Calu3 (cell line): ENCODE measurements at regions not wholly inside any gene's neighbourhood (a gene's known extent, or its start where the extent isn't known, plus 50 kb on each side); places are given as distances from the start of the nearest gene placed in this dataset.
"Not testable (repeated sequence)": the region's sequence is repeated elsewhere in the genome, so short reads cannot be mapped to it uniquely, and the experiment has no call there.

Experiments
- BruUV-seq: library from RNA; stranded (reverse); fragments of 400-500 nt; replicated peaks from 2 replicates; lab custom pipeline; 2021; lab: Mats Ljungman, UMichigan
- CTCF ChIA-PET: fragments of 300-600 bp; sonication (Branson Sonifier 250); formaldehyde crosslinking; loops from one replicate; lab custom pipeline; 2022; ENCODE audit warnings: antibody characterized with exemption; lab: Charles Lee
- DNase-seq: peaks from one replicate; pipeline ENCODE4 v3.0.0; 2022
- H3K27ac Mint-ChIP-seq: one replicate; pipeline ENCODE4 v1.8.0; 2022; ENCODE audit warnings: mixed read lengths; ENCODE audit not compliant: unreplicated experiment
- H3K27me3 Mint-ChIP-seq: one replicate; pipeline ENCODE4 v1.8.0; 2022; ENCODE audit warnings: mixed read lengths; ENCODE audit not compliant: unreplicated experiment
- H3K36me3 Mint-ChIP-seq: one replicate; pipeline ENCODE4 v1.8.0; 2022; ENCODE audit warnings: mild to moderate bottlenecking, moderate library complexity, mixed read lengths; ENCODE audit not compliant: insufficient read depth, unreplicated experiment
- H3K4me1 Mint-ChIP-seq: one replicate; pipeline ENCODE4 v1.8.0; 2022; ENCODE audit warnings: mild to moderate bottlenecking, low read depth, mixed read lengths; ENCODE audit not compliant: unreplicated experiment
- H3K4me3 Mint-ChIP-seq: one replicate; pipeline ENCODE4 v1.8.0; 2022; ENCODE audit warnings: mild to moderate bottlenecking, low read depth, moderate library complexity, mixed read lengths; ENCODE audit not compliant: unreplicated experiment
- H3K9me3 Mint-ChIP-seq: one replicate; pipeline ENCODE4 v1.8.0; 2022; ENCODE audit warnings: low read depth, mixed read lengths; ENCODE audit not compliant: unreplicated experiment
- intact Hi-C: fragments of 100-400 bp; cut with micrococcal nuclease; formaldehyde crosslinking; loops from one replicate; pipeline ENCODE4 v1.10.0; 2022; ENCODE audit not compliant: unreplicated experiment
- TF ChIP-seq, protein P1 (sequence below): fragments of 200-600 bp; IDR thresholded peaks from one replicate; pipeline ENCODE4 v1.8.0; 2022; ENCODE audit warnings: antibody characterized with exemption; ENCODE audit not compliant: unreplicated experiment

DNA sequence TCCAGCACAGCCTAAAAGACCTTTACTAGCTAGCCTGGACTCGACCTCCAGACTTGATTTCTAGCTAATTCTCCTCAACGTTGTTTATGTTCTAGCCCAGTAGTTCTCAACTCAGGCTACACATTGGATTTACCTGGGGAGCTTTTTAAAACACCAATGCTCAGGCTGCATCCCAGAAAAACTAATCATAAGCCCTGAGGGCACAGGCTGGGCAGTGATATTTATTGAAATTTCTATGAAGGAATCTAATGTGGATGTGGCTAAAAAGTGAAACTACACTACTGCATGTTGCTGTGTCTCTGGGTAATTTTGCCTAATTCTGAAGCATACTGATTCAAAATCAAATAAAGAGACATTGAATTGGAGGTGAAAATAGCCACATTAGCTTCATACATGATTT, 479.4 kb downstream of the KCNT2 start:
- H3K27ac Mint-ChIP-seq, result no peak overlapping the region
- TF ChIP-seq, protein P1, sequence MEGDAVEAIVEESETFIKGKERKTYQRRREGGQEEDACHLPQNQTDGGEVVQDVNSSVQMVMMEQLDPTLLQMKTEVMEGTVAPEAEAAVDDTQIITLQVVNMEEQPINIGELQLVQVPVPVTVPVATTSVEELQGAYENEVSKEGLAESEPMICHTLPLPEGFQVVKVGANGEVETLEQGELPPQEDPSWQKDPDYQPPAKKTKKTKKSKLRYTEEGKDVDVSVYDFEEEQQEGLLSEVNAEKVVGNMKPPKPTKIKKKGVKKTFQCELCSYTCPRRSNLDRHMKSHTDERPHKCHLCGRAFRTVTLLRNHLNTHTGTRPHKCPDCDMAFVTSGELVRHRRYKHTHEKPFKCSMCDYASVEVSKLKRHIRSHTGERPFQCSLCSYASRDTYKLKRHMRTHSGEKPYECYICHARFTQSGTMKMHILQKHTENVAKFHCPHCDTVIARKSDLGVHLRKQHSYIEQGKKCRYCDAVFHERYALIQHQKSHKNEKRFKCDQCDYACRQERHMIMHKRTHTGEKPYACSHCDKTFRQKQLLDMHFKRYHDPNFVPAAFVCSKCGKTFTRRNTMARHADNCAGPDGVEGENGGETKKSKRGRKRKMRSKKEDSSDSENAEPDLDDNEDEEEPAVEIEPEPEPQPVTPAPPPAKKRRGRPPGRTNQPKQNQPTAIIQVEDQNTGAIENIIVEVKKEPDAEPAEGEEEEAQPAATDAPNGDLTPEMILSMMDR, result no peak
- no peaks in the 10 kb centered on the region for H3K4me1 Mint-ChIP-seq
- intact Hi-C loops, result no loop called here
- no TSS peak for BruUV-seq
- DNase-seq, result no peak
- H3K4me3 Mint-ChIP-seq, result no peak overlapping the region
- H3K9me3 Mint-ChIP-seq, result no peaks in the 10 kb centered on the region
- no peaks in the 10 kb centered on the region for H3K27me3 Mint-ChIP-seq
- CTCF ChIA-PET, result interaction anchor here (0.6 kb wide), 1 partner anchor 204 kb away, joined by 3 read pairs; no protein-coding TSS in a partner anchor
- H3K36me3 Mint-ChIP-seq, result no peaks in the 10 kb centered on the region

DNA sequence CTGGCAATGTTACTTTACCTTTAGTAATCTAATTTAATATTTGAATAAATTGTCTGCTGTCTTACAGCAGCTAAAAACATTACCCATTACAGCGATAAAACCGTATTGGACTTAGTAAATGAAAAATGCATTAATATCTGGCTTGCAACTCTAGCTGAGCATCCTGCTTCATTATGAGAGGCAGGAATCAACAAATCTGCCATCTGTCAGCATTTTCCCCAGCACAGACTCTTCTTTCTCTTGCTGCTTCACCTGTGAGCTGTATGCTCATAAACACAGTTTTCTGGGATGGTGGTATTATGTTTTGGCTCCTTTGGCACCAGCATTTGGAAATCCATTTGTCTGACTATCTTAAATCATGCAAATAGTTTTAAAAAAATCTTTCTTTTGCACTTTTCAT, 487.1 kb downstream of the KCNT2 start:
- H3K27me3 Mint-ChIP-seq, result no peaks in the 10 kb centered on the region
- BruUV-seq, result no TSS peak
- intact Hi-C loops, result no loop called here
- H3K36me3 Mint-ChIP-seq, result no peaks in the 10 kb centered on the region
- H3K4me3 Mint-ChIP-seq, result no peak overlapping the region
- CTCF ChIA-PET, result no interaction called here
- H3K27ac Mint-ChIP-seq, result no peak overlapping the region
- DNase-seq, result no peak
- TF ChIP-seq, protein P1, result no peak
- H3K9me3 Mint-ChIP-seq, result no peaks in the 10 kb centered on the region
- H3K4me1 Mint-ChIP-seq, result no peaks in the 10 kb centered on the region

DNA sequence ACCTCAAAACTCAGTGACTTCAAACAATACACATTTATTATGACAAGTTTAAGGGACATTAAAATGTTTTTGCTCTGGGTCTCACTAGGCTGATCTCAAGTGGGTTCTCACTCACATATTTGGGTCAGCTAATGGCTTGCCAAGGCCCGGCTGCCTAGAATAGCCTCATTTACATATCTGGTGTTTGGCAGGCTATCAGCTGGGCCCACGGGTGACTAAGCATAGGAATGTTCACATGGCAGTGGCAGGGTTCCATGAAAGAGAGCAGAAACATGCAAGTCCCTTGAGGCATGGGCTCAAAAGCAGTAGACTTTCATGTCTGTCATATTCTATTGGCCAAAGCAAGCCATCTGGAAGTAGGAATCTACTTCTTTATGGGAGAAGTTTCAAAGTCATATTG, 492.6 kb downstream of the KCNT2 start:
- peaks cover 4% of the 10 kb centered on the region for H3K36me3 Mint-ChIP-seq
- intact Hi-C loops, result no loop called here
- DNase-seq, result no peak
- no TSS peak for BruUV-seq
- CTCF ChIA-PET, result no interaction called here
- H3K9me3 Mint-ChIP-seq, result no peaks in the 10 kb centered on the region
- no peaks in the 10 kb centered on the region for H3K4me1 Mint-ChIP-seq
- no peak overlapping the region for H3K4me3 Mint-ChIP-seq
- H3K27me3 Mint-ChIP-seq, result no peaks in the 10 kb centered on the region
- H3K27ac Mint-ChIP-seq, result no peak overlapping the region
- TF ChIP-seq, protein P1, result no peak

DNA sequence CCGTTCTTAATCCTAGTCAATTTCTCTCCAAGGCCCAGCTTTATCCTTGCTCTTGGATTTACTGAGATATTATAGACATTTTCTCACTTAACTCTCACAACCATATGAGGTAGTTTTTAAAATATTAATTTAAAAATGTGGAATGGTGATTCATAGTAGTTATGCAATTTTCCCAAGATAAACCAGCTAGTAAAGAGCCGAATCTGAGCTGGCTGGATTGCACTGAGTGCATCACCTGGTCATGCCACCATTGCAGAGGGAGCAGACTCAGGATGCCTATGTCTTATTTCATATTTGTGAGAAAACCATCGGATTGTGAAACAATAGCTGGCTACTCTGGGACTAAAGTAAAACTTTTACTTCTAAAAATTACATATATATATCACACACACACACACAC, 494.0 kb downstream of the KCNT2 start:
- intact Hi-C loops, result no loop called here
- no peak overlapping the region for H3K27ac Mint-ChIP-seq

DNA sequence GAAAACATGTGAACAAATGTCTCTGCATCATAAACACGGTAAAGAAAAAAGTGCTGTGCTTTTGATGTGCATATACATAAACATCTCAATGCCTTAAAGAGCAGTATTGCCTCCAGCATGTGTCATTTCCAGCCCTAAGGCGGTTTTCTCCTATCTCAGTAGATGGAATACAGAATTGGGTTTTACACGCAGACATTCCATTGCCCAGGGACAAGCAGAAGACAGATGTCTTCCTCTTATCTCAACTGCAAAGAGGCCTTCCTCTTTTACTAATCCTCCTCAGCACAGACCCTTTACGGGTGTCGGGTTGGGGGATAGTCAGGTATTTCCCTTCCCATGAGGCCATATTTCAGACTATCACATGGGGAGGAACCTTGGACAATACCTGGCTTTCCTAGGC, 499.2 kb downstream of the KCNT2 start:
- H3K27ac Mint-ChIP-seq, result not testable (repeated sequence)

More for the DNA sequence above, 494.0 kb downstream of the KCNT2 start:
- no peak for DNase-seq
- Mint-ChIP-seq H3K9me3 (no peaks in the 10 kb centered on the region), H3K27me3 (no peaks in the 10 kb centered on the region), H3K4me3 (no peak overlapping the region), H3K36me3 (peaks cover 4% of the 10 kb centered on the region), H3K4me1 (no peaks in the 10 kb centered on the region)
- TF ChIP-seq, protein P1, result no peak
- no TSS peak for BruUV-seq
- CTCF ChIA-PET, result interaction anchor here (0.5 kb wide), 1 partner anchor 70 kb away, joined by 3 read pairs; no protein-coding TSS in a partner anchor

More for the DNA sequence above, 499.2 kb downstream of the KCNT2 start:
- H3K4me3 Mint-ChIP-seq, H3K9me3 Mint-ChIP-seq, H3K4me1 Mint-ChIP-seq, CTCF ChIA-PET, BruUV-seq, intact Hi-C loops, DNase-seq, H3K36me3 Mint-ChIP-seq, H3K27me3 Mint-ChIP-seq: not testable (repeated sequence)
